HG03097 (cell line): ENCODE measurements at regions not wholly inside any gene's neighbourhood (a gene's known extent, or its start where the extent isn't known, plus 50 kb on each side); places are given as distances from the start of the nearest gene placed in this dataset.

Experiments
- ATAC-seq: cut with Tn5 transposase; IDR thresholded peaks from one replicate; pipeline ENCODE4 v1.9.1; 2021; ENCODE audit not compliant: unreplicated experiment, low FRiP score

GRCh38 chr6:144741659-144742058 lies 456.5 kb downstream of the UTRN start:
- ATAC-seq, result no peak

DNA sequence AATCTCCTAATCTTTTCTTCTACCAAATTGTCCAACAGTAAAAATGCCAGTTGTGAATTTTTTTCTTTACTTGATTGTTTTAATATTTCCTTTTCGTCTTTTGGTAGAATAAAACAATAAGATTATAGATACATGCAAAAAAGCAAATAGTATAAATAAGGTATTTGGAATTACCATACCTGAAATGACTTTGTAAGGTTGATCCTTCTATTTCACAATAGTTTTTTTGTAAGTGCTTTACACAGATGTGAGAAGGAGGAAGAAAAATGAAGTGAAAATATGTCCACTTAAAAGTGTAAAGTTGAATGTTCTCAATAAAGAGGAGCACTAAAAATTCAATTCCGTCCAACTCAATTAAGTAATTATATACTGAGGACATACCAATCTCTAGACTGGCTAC lies 457.6 kb downstream of the UTRN start:
- no peak for ATAC-seq

DNA sequence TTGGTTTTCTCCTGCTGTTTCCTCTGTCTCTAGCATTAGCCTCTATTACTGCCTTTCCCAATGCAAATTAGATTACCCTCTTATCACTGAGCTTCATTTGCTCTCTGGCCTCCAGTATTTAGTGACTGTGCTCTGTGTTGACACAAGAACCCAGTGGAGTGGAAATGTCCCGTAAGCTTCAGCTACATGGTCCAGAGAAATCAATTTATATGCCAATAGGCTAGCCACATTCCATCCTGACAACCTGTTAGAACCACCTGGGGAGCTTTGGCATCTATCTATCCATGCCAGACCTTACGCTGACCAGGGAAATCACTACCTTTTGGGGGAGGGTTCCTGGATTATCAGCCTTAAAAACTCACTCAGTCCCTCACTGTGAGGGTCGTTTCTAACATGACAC lies 459.6 kb downstream of the UTRN start:
- ATAC-seq, result no peak

GRCh38 chr6:144745439-144745838 lies 460.3 kb downstream of the UTRN start:
- no peak for ATAC-seq

- ATAC-seq, result no peak
These were observed 461.9 kb downstream of the UTRN start for GRCh38 chr6:144746902-144747469.

DNA sequence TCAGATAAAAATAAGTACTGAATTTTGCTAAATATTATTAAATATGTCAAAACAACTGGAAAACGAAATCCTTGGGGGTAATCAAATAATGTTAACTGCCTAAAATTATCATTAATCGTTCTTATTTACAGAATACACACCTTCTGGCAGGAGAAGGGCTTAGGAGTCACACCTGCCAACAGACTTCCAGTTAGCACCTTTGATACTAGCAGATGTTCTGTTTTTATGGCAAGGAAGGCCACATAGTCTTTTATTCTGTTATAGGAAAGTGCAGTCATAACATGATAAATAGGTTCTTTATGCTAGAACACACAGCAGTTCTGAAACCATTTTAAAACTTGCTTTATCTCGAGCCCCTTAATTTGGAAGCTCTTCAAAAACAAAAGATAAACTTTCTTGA lies 464.1 kb downstream of the UTRN start:
- ATAC-seq, result no peak

DNA sequence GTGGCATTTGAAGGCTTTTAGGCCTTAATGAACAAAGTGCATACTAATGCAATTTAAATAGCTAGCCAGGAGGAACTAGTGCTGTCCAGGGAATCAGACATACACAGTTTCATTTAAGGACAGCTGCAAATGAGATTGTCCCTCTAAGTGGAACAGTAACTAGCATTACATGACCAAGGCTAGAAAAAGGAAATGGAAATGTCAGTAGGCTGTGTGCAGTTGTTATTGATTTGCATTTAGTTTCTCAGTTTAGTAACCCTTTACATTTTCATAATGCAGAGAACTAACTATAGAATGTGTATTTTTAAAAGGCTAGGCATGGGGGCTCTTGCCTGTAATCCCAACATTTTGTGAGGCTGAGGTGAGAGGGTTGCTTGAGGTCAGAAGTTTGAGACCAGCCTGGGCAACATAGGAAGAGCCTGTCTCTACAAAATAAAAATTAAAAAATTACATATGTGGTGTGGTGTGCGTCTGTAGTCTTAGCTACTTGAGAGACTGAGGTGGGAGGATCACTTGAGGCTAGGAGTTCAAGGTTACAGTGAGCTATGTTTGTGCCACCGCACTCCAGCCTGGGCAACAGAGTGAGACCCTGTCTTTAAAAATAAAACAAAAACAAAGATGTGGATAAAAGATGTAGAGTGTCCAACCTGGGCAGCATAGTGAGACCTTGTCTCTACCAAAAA lies 468.0 kb downstream of the UTRN start:
- peak; percentile 87 for ATAC-seq

GRCh38 chr6:144756469-144756868 lies 471.3 kb downstream of the UTRN start:
- no peak for ATAC-seq

GRCh38 chr6:144757299-144757698 lies 472.2 kb downstream of the UTRN start:
- no peak for ATAC-seq

DNA sequence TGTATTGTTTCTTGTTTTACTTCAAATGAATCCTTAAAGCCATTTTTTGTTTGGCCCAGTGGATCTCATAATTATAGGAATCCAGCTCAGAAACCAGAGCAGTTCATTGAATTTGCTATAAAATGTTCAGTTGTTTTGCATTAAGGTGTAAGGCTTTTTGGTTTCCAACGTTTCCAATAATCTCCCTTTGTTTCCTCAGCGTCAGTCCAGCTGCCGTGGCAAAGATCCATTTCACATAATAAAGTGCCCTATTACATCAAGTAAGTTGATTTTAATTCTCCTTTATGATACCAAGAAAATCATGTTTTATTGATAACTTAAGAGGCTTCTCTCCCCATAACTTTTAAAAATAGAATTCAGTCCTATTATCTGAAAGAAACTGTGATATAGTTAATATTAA lies 472.6 kb downstream of the UTRN start:
- no peak for ATAC-seq

GRCh38 chr6:144758602-144759001 lies 473.5 kb downstream of the UTRN start:
- no peak for ATAC-seq

GRCh38 chr6:144762469-144762868 lies 477.3 kb downstream of the UTRN start:
- no peak for ATAC-seq

DNA sequence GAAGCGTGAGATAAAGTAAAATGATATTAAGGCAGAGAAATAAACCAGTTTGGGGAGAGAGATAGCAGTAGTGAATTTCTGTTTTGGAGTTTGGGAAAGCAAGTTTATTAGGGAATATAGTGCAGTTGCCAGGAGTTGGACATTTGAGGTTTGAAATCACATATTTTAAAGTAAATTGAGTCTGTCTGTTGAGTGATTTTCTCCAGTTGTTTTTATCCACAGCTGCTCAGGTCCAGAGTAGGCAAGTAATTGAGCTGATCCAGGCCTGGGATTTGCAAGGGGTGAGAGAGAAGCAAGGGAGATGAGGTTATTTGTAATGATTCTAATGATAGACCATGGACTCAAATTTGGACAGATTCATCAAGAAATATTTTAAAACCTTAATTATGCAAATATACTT lies 481.9 kb downstream of the UTRN start:
- no peak for ATAC-seq

GRCh38 chr6:144768551-144769075 lies 483.5 kb downstream of the UTRN start:
- no peak for ATAC-seq

DNA sequence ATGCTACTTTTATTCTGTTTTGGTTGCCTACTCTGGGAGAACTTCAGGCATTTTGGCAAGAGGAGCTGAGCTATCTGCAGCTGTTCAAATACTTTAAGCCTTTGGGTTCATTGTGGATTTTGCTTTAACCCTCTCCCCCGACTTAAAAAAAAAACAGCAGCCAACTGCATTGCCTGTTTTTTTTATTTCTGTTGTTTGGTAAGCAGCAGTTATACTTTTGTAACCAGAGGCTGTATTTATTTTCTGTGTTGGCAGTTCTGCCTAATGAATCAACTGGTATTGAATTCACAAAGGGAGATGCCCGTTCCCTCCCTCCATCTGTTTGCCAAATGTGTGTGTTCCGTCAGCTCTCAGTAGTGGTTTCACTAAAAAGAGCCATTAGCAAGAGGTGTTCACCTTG lies 484.0 kb downstream of the UTRN start:
- ATAC-seq, result no peak

DNA sequence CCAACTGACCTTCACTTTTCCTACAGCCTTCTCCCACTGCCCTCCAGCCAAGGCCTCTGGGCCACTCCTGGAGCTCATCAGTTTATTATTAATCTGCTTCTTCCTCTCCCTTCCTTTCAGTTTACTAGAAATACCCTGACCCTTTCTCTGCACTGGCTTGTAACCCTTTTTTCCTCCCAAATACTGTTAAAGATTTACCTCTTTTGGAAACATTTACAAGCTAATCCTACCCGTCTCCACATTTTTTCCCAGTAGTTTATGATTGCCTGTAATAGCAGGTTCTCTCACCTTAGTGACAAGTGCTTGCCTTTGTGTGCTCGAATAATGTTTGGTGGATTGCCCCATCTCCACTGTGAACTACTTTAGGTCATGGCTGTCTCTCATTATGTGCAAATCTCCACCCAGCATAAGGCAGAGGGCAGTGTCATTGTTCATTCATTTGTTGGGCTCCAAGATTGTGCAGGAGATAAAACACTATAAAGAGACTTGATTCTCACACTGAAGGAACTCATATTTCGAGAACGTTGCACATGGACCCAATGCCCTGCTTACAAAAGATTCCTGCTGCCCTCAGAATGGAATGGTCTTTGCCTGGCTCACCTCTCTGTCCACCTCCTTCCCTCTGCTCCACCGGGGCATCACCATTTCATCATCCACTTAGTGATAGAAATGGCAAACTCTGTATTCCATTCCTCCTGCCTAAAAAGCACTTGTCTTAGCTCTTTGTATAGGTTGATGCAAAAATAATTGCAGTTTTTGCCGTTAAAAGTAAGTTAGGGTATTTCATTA lies 491.1 kb downstream of the UTRN start:
- no peak for ATAC-seq

DNA sequence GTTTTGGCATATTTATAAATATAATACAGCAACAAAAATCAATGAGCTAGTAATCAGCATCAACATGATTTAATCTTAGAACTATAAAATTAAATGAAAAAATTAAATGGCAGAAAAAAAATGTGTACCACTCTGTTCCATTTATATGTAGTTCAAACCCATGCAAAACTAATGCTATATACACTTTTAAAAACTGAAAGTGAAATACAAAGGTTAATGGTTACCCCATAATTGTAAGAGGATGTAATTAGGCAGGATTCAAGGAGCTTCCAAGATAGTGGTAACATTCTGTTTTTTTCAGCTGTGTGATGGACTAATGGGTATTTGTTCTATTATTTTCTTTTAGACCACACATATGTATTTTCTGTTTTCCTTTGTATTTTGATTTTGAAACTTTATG lies 492.1 kb downstream of the UTRN start:
- peak; percentile 66 for ATAC-seq

DNA sequence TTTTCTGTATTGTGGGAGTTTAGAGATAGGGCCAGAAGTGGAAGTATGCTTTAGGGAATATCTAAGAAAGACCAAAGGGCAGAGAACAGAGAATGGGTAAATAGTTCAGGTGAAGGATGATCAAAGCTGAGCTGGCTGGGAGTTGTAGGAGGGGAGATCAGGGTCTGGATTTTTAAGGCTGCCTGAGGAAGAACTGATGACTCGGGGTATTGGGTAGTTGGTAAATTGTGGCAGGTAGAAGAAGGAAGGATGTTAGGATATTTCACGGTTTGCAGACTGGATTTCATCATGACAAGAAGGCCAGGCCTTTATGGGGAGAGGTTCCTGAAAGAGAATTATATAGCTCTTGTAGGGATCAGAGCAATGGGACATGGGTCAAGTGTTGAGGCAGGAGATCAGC lies 492.9 kb downstream of the UTRN start:
- no peak for ATAC-seq

DNA sequence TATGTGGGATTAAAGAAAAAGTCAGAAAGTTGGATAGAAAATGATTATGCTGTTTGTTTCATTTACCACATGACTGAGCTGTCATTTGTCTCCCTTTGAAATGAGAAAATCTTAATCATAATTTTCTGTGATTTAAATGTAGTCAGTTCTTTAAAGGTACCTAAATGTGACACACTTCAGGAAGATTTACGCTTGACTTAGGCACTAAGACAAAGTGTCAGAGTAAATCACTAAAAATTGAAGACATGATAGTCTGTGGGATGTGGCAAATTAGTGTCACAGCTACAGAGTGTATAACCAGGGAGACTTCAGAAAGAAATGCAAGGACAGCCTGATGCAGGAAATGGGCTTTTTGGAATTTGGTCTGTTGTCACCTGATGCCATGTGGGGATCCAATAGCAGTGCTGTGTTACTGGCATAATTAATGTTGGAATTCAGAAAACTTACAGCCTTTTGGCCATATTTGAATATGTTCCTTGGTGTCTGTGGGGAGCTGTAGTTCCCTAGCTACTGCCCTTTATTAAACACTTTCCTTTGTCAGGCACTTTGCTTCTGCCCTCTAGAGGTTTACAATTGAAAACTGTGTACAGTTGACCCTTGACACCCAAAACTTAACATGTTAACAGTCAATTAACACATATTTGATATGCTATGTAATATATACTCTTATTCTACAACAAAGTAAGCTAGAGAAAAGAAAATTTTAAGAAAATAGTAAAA lies 493.8 kb downstream of the UTRN start:
- ATAC-seq, result no peak

- ATAC-seq, result no peak
These were observed 496.7 kb downstream of the UTRN start for GRCh38 chr6:144781836-144782235.

DNA sequence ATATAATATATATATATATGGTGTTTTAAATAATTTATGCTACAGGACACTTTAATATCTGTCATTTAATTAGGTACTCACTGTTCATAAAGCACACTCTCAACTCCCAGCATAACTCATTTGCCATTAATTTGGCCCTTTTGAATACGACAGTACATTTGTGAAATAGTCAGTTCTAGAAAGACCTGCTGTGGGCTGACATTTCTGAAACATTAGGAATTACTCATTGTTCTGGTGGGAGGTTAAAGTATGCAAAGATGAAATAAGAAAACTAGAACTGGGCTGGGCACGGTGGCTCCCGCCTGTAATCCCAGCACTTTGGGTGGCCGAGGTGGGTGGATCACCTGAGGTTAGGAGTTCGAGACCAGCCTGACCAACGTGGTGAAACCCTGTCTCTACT lies 497.5 kb downstream of the UTRN start:
- ATAC-seq, result no peak
